ENCODE measurements at regions not wholly inside any gene's neighbourhood (a gene's known extent, or its start where the extent isn't known, plus 50 kb on each side); places are given as distances from the start of the nearest gene placed in this dataset.
"Not testable (repeated sequence)": the region's sequence is repeated elsewhere in the genome, so short reads cannot be mapped to it uniquely, and the experiment has no call there.

DNA sequence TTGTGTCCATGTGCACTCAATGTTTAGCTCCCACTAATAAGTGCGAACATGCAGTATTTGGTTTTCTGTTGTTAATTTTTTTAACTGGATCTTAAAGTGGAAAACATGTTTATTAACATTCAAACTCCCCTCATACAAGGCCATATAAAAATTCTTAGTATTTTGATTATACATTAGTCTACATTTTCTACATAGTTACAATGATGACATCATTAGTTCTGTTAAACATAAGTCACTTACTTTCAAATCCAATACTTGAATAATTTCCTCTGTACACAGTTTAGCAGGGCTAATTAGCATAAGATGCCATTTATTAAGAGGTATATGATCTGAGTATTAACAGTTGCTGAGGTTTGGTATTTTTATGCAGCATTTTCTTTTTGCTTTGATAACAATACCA lies 91.3 kb upstream of the CCDC39 start:
- no peak for DNase-seq (ENCODE audit: low read depth)
- no peak for TF ChIP-seq CTCF (conservative IDR thresholded peaks at IDR 0.05; ENCODE audit: low read depth, low read length)
- H3K4me3 ChIP-seq (ENCODE audit: low read depth, low read length) = no peak overlapping the region

- TF ChIP-seq CTCF (conservative IDR thresholded peaks at IDR 0.05; ENCODE audit: low read depth, low read length) = no peak
- no peak for DNase-seq (ENCODE audit: low read depth)
These were observed 97.1 kb upstream of the CCDC39 start for GRCh38 chr3:180776433-180776832.

DNA sequence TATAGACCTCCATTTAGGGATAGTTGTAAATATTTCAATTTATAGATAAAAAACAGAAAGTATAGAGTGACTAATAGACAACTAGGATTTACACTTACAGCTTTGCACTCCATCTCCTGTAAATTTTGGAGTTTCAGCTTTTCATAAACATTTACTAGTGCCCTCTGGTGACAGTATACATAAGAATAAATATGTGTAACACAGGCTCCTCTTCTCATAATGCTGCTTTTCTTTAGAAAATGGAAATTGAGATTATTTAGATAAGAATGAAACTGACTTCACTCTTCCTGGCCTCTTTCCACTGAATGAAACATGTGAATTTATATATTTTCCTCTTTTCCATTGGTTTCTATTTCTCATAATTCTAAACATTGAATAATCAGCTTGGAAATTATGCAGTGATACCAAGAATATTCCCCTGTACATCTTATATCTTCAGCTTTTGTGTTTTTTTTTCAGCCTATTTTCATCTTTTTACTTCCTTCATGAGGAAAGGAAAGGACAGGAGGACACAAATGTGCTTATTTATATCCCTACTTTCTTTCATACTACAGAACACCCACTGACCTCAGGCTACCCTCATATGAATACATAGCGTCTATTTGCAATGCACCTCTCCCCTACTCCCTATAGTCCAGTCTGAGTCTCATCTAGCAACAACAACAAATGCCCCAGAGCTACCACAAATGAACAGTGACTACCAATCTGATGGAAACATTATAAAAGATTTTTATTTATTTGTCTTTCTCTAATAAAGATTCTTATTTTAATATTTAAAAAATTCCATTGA lies 103.1 kb upstream of the CCDC39 start:
- DNase-seq (ENCODE audit: low read depth) = no peak
- H3K4me3 ChIP-seq (ENCODE audit: low read depth, low read length) = no peak overlapping the region
- no peak for TF ChIP-seq CTCF (conservative IDR thresholded peaks at IDR 0.05; ENCODE audit: low read depth, low read length)

More at GRCh38 chr3:180776433-180776832, 97.1 kb upstream of the CCDC39 start:
- H3K4me3 ChIP-seq (ENCODE audit: low read depth, low read length) = no peak overlapping the region

DNA sequence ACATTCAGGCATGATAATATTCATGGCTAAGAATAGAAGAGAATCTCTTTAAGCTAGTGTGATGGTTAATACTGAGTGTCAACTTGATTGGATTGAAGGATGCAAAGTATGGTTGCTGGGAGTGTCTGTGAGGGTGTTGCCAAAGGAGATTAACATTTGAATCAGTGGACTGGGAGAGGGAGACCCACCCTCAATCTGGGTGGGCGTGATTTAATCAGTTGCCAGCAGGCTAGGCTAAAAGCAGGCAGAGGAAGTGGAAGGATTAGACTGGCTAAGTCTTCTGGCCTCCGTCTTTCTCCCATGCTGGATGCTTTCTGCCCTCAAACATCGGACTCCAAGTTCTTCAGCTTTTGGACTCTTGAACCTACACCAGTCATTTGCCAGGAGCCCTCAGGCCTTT lies 106.9 kb upstream of the CCDC39 start:
- DNase-seq (ENCODE audit: low read depth); H3K4me3 ChIP-seq (ENCODE audit: low read depth, low read length): not testable (repeated sequence)

- H3K4me3 ChIP-seq (ENCODE audit: low read depth, low read length) = no peak overlapping the region
- DNase-seq (ENCODE audit: low read depth) = no peak
- no peak for TF ChIP-seq CTCF (conservative IDR thresholded peaks at IDR 0.05; ENCODE audit: low read depth, low read length)
These were observed 110.5 kb upstream of the CCDC39 start for GRCh38 chr3:180789774-180790173.

DNA sequence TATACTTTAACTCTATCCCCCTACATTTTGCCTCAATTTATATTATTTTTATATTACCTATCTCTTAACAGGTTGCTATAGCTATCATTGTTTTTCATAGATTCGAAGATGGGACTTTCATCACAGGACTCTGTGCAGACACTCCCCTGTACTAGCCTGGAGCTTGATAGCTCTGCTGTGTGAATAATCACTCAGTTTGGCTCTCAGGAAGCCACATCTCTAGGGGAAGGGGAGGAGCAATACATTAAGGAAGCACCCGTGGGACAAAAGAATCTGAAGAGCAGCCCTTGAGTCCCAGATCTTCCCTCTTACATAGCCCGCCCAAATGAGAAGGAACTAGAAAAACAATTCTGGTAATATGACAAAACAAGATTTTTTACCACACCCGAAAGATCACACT lies 114.3 kb upstream of the FXR1 start:
- TF ChIP-seq CTCF (conservative IDR thresholded peaks at IDR 0.05; ENCODE audit: low read depth, low read length) = no peak
- no peak for DNase-seq (ENCODE audit: low read depth)
- no peak overlapping the region for H3K4me3 ChIP-seq (ENCODE audit: low read depth, low read length)

DNA sequence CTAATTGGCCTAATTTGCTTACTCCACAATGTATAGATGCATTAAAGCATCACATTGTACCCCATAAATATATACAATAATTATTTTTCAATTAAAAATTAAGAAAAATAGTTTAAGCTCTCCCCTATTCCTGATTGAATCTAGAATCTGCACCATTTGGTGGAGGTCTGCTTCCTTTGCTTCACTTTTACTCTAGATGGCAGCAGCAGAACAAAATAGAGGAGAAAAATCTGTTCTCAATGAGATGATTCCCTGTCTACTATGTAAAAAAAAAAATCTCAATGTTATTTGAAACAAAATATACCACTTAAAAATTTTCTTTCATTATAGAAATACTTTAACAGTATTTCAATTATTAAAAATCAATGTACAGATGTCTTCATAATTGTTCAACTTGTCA lies 109.6 kb upstream of the FXR1 start:
- no peak for DNase-seq (ENCODE audit: low read depth)
- H3K4me3 ChIP-seq (ENCODE audit: low read depth, low read length) = no peak overlapping the region
- peak; percentile 71 for TF ChIP-seq CTCF (conservative IDR thresholded peaks at IDR 0.05; ENCODE audit: low read depth, low read length)

All from epithelial cell of proximal tubule (primary cell).